ENCODE measurements at regions not wholly inside any gene's neighbourhood (a gene's known extent, or its start where the extent isn't known, plus 50 kb on each side); places are given as distances from the start of the nearest gene placed in this dataset.

- TF ChIP-seq POLR2A (IDR thresholded peaks at IDR 0.05) (no peak), CTCF (IDR thresholded peaks at IDR 0.05) (no peak)
Measured at GRCh38 chr13:55160867-55161266, 1979.9 kb upstream of the PRR20A start.
